Breast epithelium (tissue), 4 donors: ENCODE measurements at regions not wholly inside any gene's neighbourhood (a gene's known extent, or its start where the extent isn't known, plus 50 kb on each side); places are given as distances from the start of the nearest gene placed in this dataset.

Source experiments
- DNase-seq, 2 donors: peaks; one replicate each; pipeline ENCODE4 v3.0.0-alpha.2; 2019; ENCODE audit warnings: low spot score in 2 of 2
- H3K27ac ChIP-seq, 2 donors: fragments of 200-600 bp; sonication (generic) in 1 of 2; one replicate each; pipeline ENCODE4 v1.5.1; 2016 to 2019; ENCODE audit warnings: mild to moderate bottlenecking in 1 of 2
- H3K27me3 ChIP-seq, 2 donors: fragments of 200-600 bp; sonication (generic) in 1 of 2; one replicate each; pipeline versions ENCODE4 v1.5.1 to v1.6.0; 2017 to 2019; ENCODE audit warnings: control low read depth in 1 of 2, mild to moderate bottlenecking in 1 of 2
- H3K36me3 ChIP-seq: fragments of 200-600 bp; one replicate; pipeline ENCODE4 v1.5.1; 2019
- H3K4me1 ChIP-seq, 2 donors: fragments of 200-600 bp; sonication (generic); one replicate each; pipeline ENCODE4 v1.5.1; 2016 to 2019; ENCODE audit warnings: control low read depth in 1 of 2
- H3K4me3 ChIP-seq, 3 donors: fragments of 200-600 bp; sonication (generic); 1 replicate in 2 of 3; 2 replicates in 1 of 3; pipeline ENCODE4 v1.5.1; 2016 to 2019; ENCODE audit warnings: mild to moderate bottlenecking in 3 of 3, moderate library complexity in 2 of 3
- H3K9me3 ChIP-seq, 2 donors: fragments of 200-600 bp; sonication (generic) in 1 of 2; one replicate each; pipeline ENCODE4 v1.5.1; 2016 to 2019; ENCODE audit warnings: control low read depth in 1 of 2
- CTCF ChIP-seq, 3 donors: fragments of 450-650 bp; IDR thresholded peaks; one replicate each; pipeline ENCODE4 v1.5.1; 2016 to 2017; ENCODE audit warnings: antibody characterized with exemption in 3 of 3, mild to moderate bottlenecking in 3 of 3, moderate library complexity in 3 of 3
- POLR2A ChIP-seq: fragments of 450-650 bp; IDR thresholded peaks from one replicate; pipeline ENCODE4 v1.6.1; 2016; ENCODE audit warnings: antibody characterized with exemption, mild to moderate bottlenecking, moderate library complexity
- POLR2AphosphoS5 ChIP-seq, 3 donors: sonication (generic); formaldehyde crosslinking; IDR thresholded peaks; one replicate each; pipeline ENCODE4 v1.6.1; 2017; ENCODE audit warnings: antibody characterized with exemption in 3 of 3
- intact Hi-C: fragments of 100-400 bp; cut with DNase I; formaldehyde crosslinking; loops from one replicate; pipeline ENCODE4 v1.15.1; 2023; ENCODE audit warnings: low total_unique reads

- Histone ChIP-seq H3K4me3 (no peak overlapping the region), H3K27me3 (no peaks in the 10 kb centered on the region), H3K4me1 (no peaks in the 10 kb centered on the region), H3K9me3 (no peaks in the 10 kb centered on the region), H3K27ac (no peak overlapping the region), H3K36me3 (no peaks in the 10 kb centered on the region)
- intact Hi-C loops = no loop called here
- TF ChIP-seq POLR2A (no peak), CTCF (IDR thresholded peaks at IDR 0.05) (no peak), POLR2AphosphoS5 (IDR thresholded peaks at IDR 0.05) (no peak)
- no peak for DNase-seq
Measured at GRCh38 chr5:20615888-20616563, 628.0 kb upstream of the CDH18 start.

- Histone ChIP-seq H3K27ac (no peak overlapping the region), H3K4me1 (no peaks in the 10 kb centered on the region), H3K27me3 (no peaks in the 10 kb centered on the region), H3K9me3 (no peaks in the 10 kb centered on the region), H3K36me3 (no peaks in the 10 kb centered on the region), H3K4me3 (no peak overlapping the region)
- TF ChIP-seq POLR2A = no peak
- TF ChIP-seq CTCF (IDR thresholded peaks at IDR 0.05) = no peak
- no peak for TF ChIP-seq POLR2AphosphoS5 (IDR thresholded peaks at IDR 0.05)
- intact Hi-C loops = no loop called here
- no peak for DNase-seq
Measured at GRCh38 chr5:20611620-20612019, 623.6 kb upstream of the CDH18 start.

- Histone ChIP-seq H3K4me3 (no peak overlapping the region), H3K27me3 (no peaks in the 10 kb centered on the region), H3K27ac (no peak overlapping the region), H3K4me1 (no peaks in the 10 kb centered on the region), H3K9me3 (no peaks in the 10 kb centered on the region), H3K36me3 (no peaks in the 10 kb centered on the region)
- no peak for DNase-seq
- intact Hi-C loops = no loop called here
- TF ChIP-seq POLR2AphosphoS5 (IDR thresholded peaks at IDR 0.05) (no peak), CTCF (IDR thresholded peaks at IDR 0.05) (no peak), POLR2A (no peak)
Measured at GRCh38 chr5:20610681-20611080, 622.7 kb upstream of the CDH18 start.

GRCh38 chr5:20609126-20609525, 621.1 kb upstream of the CDH18 start:
- H3K4me1 ChIP-seq = no peaks in the 10 kb centered on the region
- no peak for DNase-seq
- no peaks in the 10 kb centered on the region for H3K9me3 ChIP-seq
- no peaks in the 10 kb centered on the region for H3K27me3 ChIP-seq
- intact Hi-C loops = no loop called here
- no peak overlapping the region for H3K4me3 ChIP-seq
- no peak overlapping the region for H3K27ac ChIP-seq
- no peak for TF ChIP-seq POLR2AphosphoS5 (IDR thresholded peaks at IDR 0.05)
- no peaks in the 10 kb centered on the region for H3K36me3 ChIP-seq

GRCh38 chr5:20608567-20608966, 620.6 kb upstream of the CDH18 start:
- TF ChIP-seq CTCF (IDR thresholded peaks at IDR 0.05) (no peak), POLR2AphosphoS5 (IDR thresholded peaks at IDR 0.05) (no peak), POLR2A (no peak)
- DNase-seq = no peak

More at GRCh38 chr5:20608567-20608966, 620.6 kb upstream of the CDH18 start:
- Histone ChIP-seq H3K36me3 (no peaks in the 10 kb centered on the region), H3K4me1 (no peaks in the 10 kb centered on the region), H3K27ac (no peak overlapping the region), H3K27me3 (no peaks in the 10 kb centered on the region), H3K9me3 (no peaks in the 10 kb centered on the region), H3K4me3 (no peak overlapping the region)
- intact Hi-C loops = no loop called here
